IPS-15b (cell line): ENCODE measurements at regions not wholly inside any gene's neighbourhood (a gene's known extent, or its start where the extent isn't known, plus 50 kb on each side); places are given as distances from the start of the nearest gene placed in this dataset.
"Not testable (repeated sequence)": the region's sequence is repeated elsewhere in the genome, so short reads cannot be mapped to it uniquely, and the experiment has no call there.

ENCODE experiments used
- H3K27me3 ChIP-seq: one replicate; pipeline ENCODE4 v1.6.1; 2013; ENCODE audit warnings: low read length; ENCODE audit not compliant: control insufficient read depth, insufficient read depth
- H3K36me3 ChIP-seq: one replicate; pipeline ENCODE4 v1.6.1; 2013; ENCODE audit warnings: low read length; ENCODE audit not compliant: control insufficient read depth, insufficient read depth
- H3K4me1 ChIP-seq: one replicate; pipeline ENCODE4 v1.6.1; 2013; ENCODE audit warnings: mild to moderate bottlenecking, low read length; ENCODE audit not compliant: control insufficient read depth, insufficient read depth
- H3K4me3 ChIP-seq: one replicate; pipeline ENCODE4 v1.5.1; 2013; ENCODE audit warnings: low read depth, low read length
- H3K9ac ChIP-seq: one replicate; pipeline ENCODE4 v1.6.1; 2013; ENCODE audit warnings: low read depth, mild to moderate bottlenecking, low read length
- H3K9me3 ChIP-seq: one replicate; pipeline ENCODE4 v1.6.1; 2013; ENCODE audit warnings: mild to moderate bottlenecking, low read length; ENCODE audit not compliant: control insufficient read depth, insufficient read depth

DNA sequence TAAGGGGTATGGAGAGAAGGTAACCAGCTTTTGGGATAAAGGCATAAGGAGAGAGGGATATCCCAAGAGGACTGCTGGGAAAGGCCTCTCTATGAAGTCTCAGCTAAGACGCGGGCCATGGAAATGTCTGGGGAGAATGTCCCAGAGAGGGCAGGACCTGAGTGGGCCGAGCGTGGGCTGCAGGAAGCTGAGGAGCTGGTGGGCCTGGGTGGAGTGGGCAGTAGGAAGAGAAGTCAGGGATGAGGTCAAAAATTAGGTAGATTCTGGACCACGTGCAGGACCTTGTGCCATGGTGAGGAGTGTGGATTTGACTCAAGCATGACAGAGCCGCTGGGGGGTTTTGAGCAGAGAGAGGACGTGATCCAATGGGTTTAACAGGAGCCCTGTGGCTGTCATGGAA, 66.5 kb upstream of the SULF2 start:
- no peaks in the 10 kb centered on the region for H3K4me1 ChIP-seq

DNA sequence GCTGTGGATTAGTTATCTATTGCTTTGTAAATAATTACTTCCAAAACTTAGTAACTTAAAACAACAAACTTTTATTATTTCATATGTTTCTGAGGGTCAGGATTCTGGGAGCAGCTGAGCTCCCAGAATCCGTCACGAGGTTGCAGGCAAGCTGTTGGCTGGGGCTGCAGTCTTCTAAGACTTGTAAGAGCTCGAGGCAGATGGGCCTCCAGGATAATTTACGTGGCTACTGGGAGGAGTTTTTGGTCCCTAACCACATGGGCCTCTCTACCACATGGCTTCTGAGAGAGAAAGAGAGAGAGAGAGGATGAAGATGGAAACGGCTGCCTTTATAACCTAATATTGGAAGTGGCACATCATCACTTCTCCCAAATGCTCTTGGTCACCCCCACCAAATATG, 64.9 kb upstream of the SULF2 start:
- no peak overlapping the region for H3K9ac ChIP-seq
- no peaks in the 10 kb centered on the region for H3K4me1 ChIP-seq
- no peaks in the 10 kb centered on the region for H3K9me3 ChIP-seq
- H3K36me3 ChIP-seq, result no peaks in the 10 kb centered on the region
- H3K27me3 ChIP-seq, result no peaks in the 10 kb centered on the region
- H3K4me3 ChIP-seq, result no peak overlapping the region

More for the DNA sequence above, 66.5 kb upstream of the SULF2 start:
- Histone ChIP-seq H3K4me3 (no peak overlapping the region), H3K27me3 (no peaks in the 10 kb centered on the region), H3K9ac (no peak overlapping the region), H3K36me3 (no peaks in the 10 kb centered on the region), H3K9me3 (no peaks in the 10 kb centered on the region)

DNA sequence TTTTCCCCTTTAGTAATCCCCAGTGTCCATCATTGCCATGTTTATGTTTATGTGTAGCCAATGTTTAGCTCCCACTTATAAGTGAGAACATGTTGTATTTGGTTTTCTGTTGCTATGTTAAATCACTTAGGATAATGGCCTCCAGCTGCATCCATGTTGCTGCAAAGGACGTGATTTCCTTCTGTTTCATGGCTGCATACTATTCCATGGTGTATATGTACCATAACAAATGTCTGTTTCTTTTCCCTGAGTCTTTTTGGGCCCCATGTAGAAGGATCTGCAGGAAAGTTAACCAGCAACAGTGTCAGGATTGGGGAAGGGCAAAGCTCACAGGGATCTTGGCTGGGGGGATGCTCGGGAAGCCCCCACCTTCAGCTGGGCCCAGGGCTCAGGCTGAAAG, 64.3 kb upstream of the SULF2 start:
- Histone ChIP-seq H3K27me3 (no peaks in the 10 kb centered on the region), H3K4me1 (no peaks in the 10 kb centered on the region), H3K4me3 (no peak overlapping the region), H3K9me3 (no peaks in the 10 kb centered on the region), H3K36me3 (no peaks in the 10 kb centered on the region), H3K9ac (no peak overlapping the region)

DNA sequence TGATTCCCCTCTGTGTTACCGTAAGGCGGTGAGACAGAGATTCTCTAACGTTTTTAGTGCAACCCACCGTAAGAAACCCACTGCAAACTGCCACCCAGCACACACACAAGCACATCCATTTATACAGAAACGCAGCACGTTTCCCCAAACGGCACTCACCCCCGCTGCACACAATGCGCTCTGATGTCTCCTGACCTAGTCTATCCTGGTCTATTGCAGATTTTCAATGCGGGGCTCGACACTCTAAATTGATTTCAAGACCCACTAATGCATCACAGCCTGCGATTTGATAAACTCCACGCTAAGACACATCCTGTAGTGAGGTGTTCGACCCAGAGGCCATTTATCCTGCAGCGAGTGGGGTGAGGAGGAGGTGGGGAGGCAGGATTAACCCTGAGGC, 63.7 kb upstream of the SULF2 start:
- Histone ChIP-seq H3K4me3 (no peak overlapping the region), H3K9ac (no peak overlapping the region), H3K36me3 (no peaks in the 10 kb centered on the region), H3K9me3 (no peaks in the 10 kb centered on the region), H3K4me1 (no peaks in the 10 kb centered on the region), H3K27me3 (no peaks in the 10 kb centered on the region)

DNA sequence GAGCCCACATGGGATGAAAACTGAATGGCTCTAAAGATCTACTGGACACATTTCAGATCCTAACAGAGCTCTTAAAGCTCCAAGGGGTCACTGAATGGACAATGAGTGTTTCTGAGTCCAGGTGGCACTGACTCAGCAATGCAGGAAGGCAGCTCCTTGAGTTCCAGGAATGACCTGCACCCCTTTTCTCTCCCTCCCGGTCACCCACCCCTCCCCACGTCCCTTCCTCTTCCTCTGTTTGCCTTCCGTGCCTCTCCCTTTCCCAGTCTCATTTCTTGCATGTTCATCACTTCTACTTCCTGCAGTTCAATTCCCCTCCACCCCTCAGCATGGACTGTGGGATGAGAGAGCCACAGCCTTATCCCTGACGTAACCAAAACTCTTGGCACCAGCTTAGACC, 63.3 kb upstream of the SULF2 start:
- not testable (repeated sequence) for H3K9me3 ChIP-seq, H3K4me1 ChIP-seq, H3K27me3 ChIP-seq, H3K9ac ChIP-seq, H3K4me3 ChIP-seq, H3K36me3 ChIP-seq

DNA sequence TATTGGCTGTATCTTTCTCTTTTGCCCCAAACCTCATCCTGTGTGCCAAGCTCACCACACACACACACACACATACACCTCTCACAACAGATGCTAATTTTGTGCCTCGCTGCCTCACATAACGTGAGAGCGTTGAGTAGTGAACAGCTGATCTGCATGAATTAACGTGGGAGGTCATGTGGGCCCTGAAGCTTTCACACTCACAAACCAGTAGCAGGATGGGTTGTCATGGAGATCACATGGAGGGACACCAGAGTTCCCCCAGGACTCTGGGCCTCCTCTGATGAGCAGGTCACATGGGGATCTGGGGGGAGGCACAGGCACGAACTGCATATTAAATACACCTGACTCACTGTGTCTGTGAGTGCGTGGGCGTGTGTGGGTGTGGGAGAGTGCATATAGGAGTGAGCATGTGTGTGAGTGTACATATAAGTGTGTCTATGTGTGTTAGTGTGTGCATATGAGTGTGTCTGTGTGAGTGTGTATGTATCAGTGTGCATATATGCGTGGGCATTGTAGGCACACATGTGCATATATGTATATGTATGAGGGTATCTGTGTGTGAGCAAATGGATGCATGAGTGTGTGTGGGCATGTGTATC, 62.7 kb upstream of the SULF2 start:
- H3K4me1 ChIP-seq, result no peaks in the 10 kb centered on the region
- H3K27me3 ChIP-seq, result no peaks in the 10 kb centered on the region
- no peaks in the 10 kb centered on the region for H3K36me3 ChIP-seq
- H3K4me3 ChIP-seq, result no peak overlapping the region
- no peak overlapping the region for H3K9ac ChIP-seq
- H3K9me3 ChIP-seq, result no peaks in the 10 kb centered on the region

DNA sequence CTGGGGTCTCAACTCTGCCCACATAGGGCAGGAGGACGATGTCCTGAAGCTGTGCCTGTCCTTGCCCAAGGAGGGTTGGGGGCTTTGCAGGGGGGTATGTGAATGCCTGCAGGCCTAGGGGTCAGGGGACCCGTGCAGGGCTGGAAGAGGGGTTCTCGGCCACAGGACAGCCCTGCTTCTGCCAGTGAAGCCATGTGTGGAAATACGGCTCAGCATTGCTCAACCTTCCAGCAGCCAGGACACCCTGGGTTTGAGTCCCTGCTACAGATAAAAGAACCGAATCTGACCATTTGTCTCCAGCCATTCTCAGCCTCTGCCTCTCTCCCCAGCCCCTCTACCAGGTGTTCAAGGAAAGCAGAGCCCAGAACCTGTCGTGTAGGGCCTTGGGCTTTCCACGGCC, 61.9 kb upstream of the SULF2 start:
- not testable (repeated sequence) for H3K27me3 ChIP-seq, H3K9ac ChIP-seq, H3K4me1 ChIP-seq, H3K36me3 ChIP-seq, H3K9me3 ChIP-seq, H3K4me3 ChIP-seq

DNA sequence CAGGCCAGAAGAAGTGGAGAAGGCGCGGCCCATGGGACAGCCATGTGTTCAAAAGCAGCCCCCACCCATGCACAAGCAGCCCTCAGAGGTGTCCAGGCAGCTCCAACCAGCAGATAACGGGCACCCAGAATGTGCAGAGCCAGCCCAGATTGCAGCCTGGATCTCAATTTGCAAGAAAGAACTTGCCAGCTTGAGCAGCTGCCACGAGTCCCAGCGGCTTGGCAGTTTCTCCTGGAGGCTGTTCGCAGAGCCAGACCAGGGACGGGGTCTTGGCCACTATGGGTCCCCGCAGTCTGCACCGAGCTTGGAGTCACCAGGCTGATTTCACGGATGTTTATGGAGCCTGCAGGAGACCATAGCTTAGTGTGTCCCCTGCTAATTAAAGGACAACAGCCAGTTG, 61.4 kb upstream of the SULF2 start:
- H3K4me3 ChIP-seq, H3K9me3 ChIP-seq, H3K36me3 ChIP-seq, H3K27me3 ChIP-seq, H3K9ac ChIP-seq, H3K4me1 ChIP-seq: not testable (repeated sequence)

DNA sequence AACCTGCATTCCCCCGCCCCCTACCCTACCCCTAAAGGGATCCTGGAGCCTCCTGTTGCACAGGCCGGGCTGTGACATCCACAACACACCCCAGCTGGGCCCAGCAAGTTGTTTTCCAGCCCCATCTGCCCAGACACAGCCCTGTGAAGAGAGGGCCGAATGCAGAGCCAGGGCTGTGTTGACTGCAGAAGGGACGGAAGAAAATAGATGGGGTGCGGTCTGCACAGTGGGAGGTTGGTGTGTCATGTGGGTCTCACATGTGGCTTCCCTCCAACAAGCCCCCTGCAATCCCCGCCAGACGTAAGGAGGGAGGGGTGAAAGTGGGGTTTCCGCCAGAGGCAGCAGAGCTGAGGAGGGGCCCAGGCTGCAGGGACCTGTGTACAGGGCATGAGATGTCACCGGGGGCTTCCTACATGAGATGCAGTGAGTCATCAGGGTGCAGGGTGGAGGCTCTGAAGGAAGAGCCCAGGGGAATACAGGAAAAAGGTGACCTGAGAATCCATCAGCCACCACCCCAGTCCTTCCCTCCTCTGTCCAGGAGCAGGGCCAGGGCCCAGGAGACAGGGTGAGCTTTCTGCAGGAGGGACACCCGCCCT, 60.2 kb upstream of the SULF2 start:
- not testable (repeated sequence) for H3K4me1 ChIP-seq, H3K9me3 ChIP-seq, H3K9ac ChIP-seq, H3K36me3 ChIP-seq, H3K4me3 ChIP-seq, H3K27me3 ChIP-seq

DNA sequence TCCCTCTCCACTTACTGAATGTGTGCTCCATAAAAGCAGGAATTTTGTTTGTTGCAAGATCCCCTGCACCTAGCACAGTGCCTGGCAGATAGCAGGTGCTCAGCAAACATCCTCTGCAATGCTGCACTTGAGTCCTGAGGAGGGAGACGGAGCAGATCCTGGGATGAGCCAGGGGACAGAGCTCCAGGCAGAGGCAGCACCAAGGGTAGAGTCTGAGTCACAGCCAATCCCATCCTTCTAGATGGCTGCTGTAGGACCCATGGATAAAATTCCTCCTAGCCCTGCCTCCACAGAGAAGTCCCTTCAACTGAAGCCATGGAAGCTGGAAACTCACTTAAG, 59.3 kb upstream of the SULF2 start:
- H3K4me1 ChIP-seq, H3K36me3 ChIP-seq, H3K27me3 ChIP-seq, H3K9ac ChIP-seq, H3K9me3 ChIP-seq, H3K4me3 ChIP-seq: not testable (repeated sequence)

DNA sequence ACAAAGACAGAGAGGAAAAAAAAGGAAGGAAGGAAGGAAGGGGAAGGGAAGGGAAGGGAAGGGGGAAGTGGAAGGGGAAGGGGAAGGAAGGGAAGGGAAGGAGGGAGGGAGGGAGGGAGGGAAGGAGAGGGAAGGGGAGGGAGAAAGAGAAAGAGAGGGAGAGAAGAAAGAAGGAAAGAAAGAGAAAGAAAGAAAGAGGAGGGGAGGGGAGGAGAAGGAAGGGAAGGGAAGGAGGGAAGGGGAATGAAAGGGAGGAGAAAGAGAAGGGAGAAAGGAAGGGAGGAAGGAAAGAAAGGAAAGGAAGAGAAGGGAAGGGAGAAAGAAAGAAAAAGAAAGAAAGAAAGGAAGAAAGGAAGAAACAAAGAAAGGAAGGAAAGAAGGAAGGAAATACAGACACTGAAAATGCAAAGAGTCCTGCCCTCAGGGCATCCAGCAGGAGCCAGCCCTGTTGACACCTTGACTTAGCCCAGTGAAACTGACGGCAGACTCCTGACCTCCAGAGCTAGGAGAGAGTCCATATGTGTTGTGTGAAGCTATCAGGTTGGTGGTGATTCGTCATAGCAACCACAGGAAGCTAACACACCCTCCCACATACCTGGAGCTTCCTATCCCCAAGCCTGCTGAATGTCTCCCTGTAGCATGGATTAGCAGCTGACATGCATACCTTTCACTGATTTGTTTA, 58.7 kb upstream of the SULF2 start:
- no peak overlapping the region for H3K9ac ChIP-seq
- no peak overlapping the region for H3K4me3 ChIP-seq
- no peaks in the 10 kb centered on the region for H3K9me3 ChIP-seq
- H3K4me1 ChIP-seq, result no peaks in the 10 kb centered on the region
- H3K36me3 ChIP-seq, result no peaks in the 10 kb centered on the region
- H3K27me3 ChIP-seq, result no peaks in the 10 kb centered on the region

DNA sequence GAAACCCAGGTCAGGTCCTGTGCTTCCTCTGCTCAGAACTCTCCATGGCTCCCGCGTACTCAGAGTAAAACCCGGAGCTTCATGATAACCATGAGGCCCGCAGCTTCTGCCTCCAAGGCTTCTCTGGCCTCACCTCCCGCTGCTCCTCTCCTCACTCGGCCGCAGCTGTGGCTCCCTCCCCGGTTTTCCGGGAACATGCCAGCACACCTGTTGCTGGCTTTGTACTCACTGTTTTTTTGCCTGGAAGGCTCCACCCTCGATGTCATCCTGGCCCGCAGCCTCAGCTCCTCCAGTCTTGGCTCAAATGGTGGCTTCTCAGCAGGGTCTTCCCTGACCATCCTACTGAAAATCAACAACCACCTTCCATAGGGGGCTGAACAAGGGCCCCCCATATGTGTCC, 57.7 kb upstream of the SULF2 start:
- not testable (repeated sequence) for H3K36me3 ChIP-seq, H3K9me3 ChIP-seq, H3K27me3 ChIP-seq, H3K4me1 ChIP-seq, H3K4me3 ChIP-seq, H3K9ac ChIP-seq
